Panc1 (cell line): ENCODE measurements at regions not wholly inside any gene's neighbourhood (a gene's known extent, or its start where the extent isn't known, plus 50 kb on each side); places are given as distances from the start of the nearest gene placed in this dataset.

Experiments used
- ATAC-seq: fragments of 200-7000 bp; cut with Tn5 transposase; 2 replicates; pipeline ENCODE4 v1.9.1; 2020; ENCODE audit warnings: mild to moderate bottlenecking, moderate library complexity
- BruUV-seq: library from RNA; stranded (reverse); fragments of 400-500 nt; replicated peaks from 2 replicates; lab custom pipeline; 2021; lab: Mats Ljungman, UMichigan
- CTCF ChIA-PET: fragments of 300-600 bp; sonication (Branson Sonifier 250); formaldehyde crosslinking; loops from one replicate; lab custom pipeline; 2022; ENCODE audit warnings: antibody characterized with exemption; lab: Charles Lee
- POLR2A ChIA-PET: fragments of 300-600 bp; sonication (Branson Sonifier 250); formaldehyde crosslinking; loops from one replicate; lab custom pipeline; 2022; ENCODE audit warnings: antibody characterized with exemption; lab: Charles Lee
- DNase-seq: peaks from one replicate; pipeline ENCODE4 v3.0.0-alpha.2; 2010; ENCODE audit warnings: low read depth, low spot score
- H3K27ac ChIP-seq: 2 replicates; pipeline ENCODE4 v1.5.1; 2011; ENCODE audit warnings: mild to moderate bottlenecking, low read length, inconsistent platforms
- H3K27me3 ChIP-seq: fragments of 200-500 bp; sonication (Bioruptor generic); 2 replicates; pipeline ENCODE4 v1.6.0; 2014; ENCODE audit warnings: low read length, inconsistent platforms; ENCODE audit not compliant: control insufficient read depth, insufficient read depth
- H3K36me3 ChIP-seq: fragments of 200-500 bp; sonication (Bioruptor generic); 2 replicates; pipeline ENCODE4 v1.5.1; 2014; ENCODE audit warnings: inconsistent platforms, mild to moderate bottlenecking, low read length, moderate library complexity; ENCODE audit not compliant: control insufficient read depth, insufficient read depth
- H3K4me1 ChIP-seq: 2 replicates; pipeline ENCODE4 v1.5.1; 2011; ENCODE audit warnings: inconsistent platforms, mild to moderate bottlenecking, low read length, moderate library complexity; ENCODE audit not compliant: control insufficient read depth, insufficient read depth
- H3K4me3 ChIP-seq, 2 experiments: 2 replicates each; pipeline ENCODE4 v1.5.1; 2011 to 2012; ENCODE audit warnings: low read depth in 2 of 2, low read length in 2 of 2, mild to moderate bottlenecking in 2 of 2, inconsistent platforms in 1 of 2, moderate library complexity in 1 of 2
- H3K9me3 ChIP-seq: fragments of 200-500 bp; sonication (Bioruptor generic); 2 replicates; pipeline ENCODE4 v1.5.1; 2014; ENCODE audit warnings: low read depth, mild to moderate bottlenecking, inconsistent platforms, low read length, moderate library complexity; ENCODE audit not compliant: control insufficient read depth, insufficient read depth
- POLR2AphosphoS5 ChIP-seq: IDR thresholded peaks from 2 replicates; pipeline ENCODE4 v1.6.1; 2012; ENCODE audit warnings: mild to moderate bottlenecking, low read depth, low read length, moderate library complexity
- SIN3A ChIP-seq: IDR thresholded peaks from 2 replicates; pipeline ENCODE4 v1.6.1; 2012; ENCODE audit warnings: low read depth, mild to moderate bottlenecking, low read length, moderate library complexity, borderline replicate concordance; ENCODE audit not compliant: insufficient read depth
- TCF7L2 ChIP-seq: IDR thresholded peaks from 2 replicates; pipeline ENCODE4 v1.6.1; 2011; ENCODE audit warnings: mild to moderate bottlenecking, low read depth, low read length, inconsistent platforms
- in situ Hi-C: cut with HindIII; loops from 2 replicates; pipeline ENCODE4 v1.10.0; 2016; ENCODE audit warnings: low sequenced_read_pairs, low pct_unique_long_range_greater_than_20kb
- intact Hi-C: fragments of 100-400 bp; cut with micrococcal nuclease; formaldehyde crosslinking; loops from one replicate; pipeline ENCODE4 v1.10.0; 2022; ENCODE audit not compliant: unreplicated experiment
- TF ChIP-seq, protein P1 (sequence below), 2 experiments: IDR thresholded peaks; 2 replicates each; pipeline ENCODE4 v1.6.1; 2011 to 2012; ENCODE audit warnings: low read depth in 2 of 2, control low read depth in 1 of 2, low read length in 1 of 2, mild to moderate bottlenecking in 1 of 2, moderate library complexity in 1 of 2; ENCODE audit not compliant: insufficient read depth in 1 of 2
- TF ChIP-seq, protein P2 (sequence below): fragments of 450-650 bp; IDR thresholded peaks from 2 replicates; pipeline ENCODE4 v1.5.1; 2017; ENCODE audit warnings: mild to moderate bottlenecking

- intact Hi-C loops: no loop called here
- Histone ChIP-seq H3K4me3 (no peak overlapping the region), H3K4me1 (no peaks in the 10 kb centered on the region), H3K36me3 (no peaks in the 10 kb centered on the region), H3K27ac (no peak overlapping the region), H3K9me3 (no peaks in the 10 kb centered on the region), H3K27me3 (0 out of 2 replicates have a peak, but pooled peaks cover 2% of the 10 kb centered on the region)
- ChIA-PET POLR2A (no interaction called here), CTCF (no interaction called here)
- in situ Hi-C loops: no loop called here
- DNase-seq: no peak
- ATAC-seq: no peak
- no TSS peak for BruUV-seq
- no peak for TF ChIP-seq POLR2AphosphoS5
- no peak for TF ChIP-seq TCF7L2
- no peak for TF ChIP-seq SIN3A
- TF ChIP-seq, protein P1, sequence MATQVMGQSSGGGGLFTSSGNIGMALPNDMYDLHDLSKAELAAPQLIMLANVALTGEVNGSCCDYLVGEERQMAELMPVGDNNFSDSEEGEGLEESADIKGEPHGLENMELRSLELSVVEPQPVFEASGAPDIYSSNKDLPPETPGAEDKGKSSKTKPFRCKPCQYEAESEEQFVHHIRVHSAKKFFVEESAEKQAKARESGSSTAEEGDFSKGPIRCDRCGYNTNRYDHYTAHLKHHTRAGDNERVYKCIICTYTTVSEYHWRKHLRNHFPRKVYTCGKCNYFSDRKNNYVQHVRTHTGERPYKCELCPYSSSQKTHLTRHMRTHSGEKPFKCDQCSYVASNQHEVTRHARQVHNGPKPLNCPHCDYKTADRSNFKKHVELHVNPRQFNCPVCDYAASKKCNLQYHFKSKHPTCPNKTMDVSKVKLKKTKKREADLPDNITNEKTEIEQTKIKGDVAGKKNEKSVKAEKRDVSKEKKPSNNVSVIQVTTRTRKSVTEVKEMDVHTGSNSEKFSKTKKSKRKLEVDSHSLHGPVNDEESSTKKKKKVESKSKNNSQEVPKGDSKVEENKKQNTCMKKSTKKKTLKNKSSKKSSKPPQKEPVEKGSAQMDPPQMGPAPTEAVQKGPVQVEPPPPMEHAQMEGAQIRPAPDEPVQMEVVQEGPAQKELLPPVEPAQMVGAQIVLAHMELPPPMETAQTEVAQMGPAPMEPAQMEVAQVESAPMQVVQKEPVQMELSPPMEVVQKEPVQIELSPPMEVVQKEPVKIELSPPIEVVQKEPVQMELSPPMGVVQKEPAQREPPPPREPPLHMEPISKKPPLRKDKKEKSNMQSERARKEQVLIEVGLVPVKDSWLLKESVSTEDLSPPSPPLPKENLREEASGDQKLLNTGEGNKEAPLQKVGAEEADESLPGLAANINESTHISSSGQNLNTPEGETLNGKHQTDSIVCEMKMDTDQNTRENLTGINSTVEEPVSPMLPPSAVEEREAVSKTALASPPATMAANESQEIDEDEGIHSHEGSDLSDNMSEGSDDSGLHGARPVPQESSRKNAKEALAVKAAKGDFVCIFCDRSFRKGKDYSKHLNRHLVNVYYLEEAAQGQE (IDR thresholded peaks at IDR 0.05; ENCODE audit: insufficient read depth in 1 of 2, low read depth in 2 of 2, low read length in 1 of 2): no peak
- TF ChIP-seq, protein P2, sequence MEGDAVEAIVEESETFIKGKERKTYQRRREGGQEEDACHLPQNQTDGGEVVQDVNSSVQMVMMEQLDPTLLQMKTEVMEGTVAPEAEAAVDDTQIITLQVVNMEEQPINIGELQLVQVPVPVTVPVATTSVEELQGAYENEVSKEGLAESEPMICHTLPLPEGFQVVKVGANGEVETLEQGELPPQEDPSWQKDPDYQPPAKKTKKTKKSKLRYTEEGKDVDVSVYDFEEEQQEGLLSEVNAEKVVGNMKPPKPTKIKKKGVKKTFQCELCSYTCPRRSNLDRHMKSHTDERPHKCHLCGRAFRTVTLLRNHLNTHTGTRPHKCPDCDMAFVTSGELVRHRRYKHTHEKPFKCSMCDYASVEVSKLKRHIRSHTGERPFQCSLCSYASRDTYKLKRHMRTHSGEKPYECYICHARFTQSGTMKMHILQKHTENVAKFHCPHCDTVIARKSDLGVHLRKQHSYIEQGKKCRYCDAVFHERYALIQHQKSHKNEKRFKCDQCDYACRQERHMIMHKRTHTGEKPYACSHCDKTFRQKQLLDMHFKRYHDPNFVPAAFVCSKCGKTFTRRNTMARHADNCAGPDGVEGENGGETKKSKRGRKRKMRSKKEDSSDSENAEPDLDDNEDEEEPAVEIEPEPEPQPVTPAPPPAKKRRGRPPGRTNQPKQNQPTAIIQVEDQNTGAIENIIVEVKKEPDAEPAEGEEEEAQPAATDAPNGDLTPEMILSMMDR: no peak
Observed at GRCh38 chr7:111671927-111672326, 109.6 kb upstream of the IMMP2L start.

- ATAC-seq (no peak), DNase-seq (no peak)
- H3K4me3 ChIP-seq: no peak overlapping the region
- no peaks in the 10 kb centered on the region for H3K36me3 ChIP-seq
- no peaks in the 10 kb centered on the region for H3K9me3 ChIP-seq
- BruUV-seq: no TSS peak
- no peak overlapping the region for H3K27ac ChIP-seq
- in situ Hi-C loops (no loop called here), intact Hi-C loops (no loop called here)
- CTCF ChIA-PET: no interaction called here
- H3K4me1 ChIP-seq: no peaks in the 10 kb centered on the region
- POLR2A ChIA-PET: no interaction called here
- no peak for TF ChIP-seq POLR2AphosphoS5
- no peak for TF ChIP-seq SIN3A
- TF ChIP-seq, protein P2: no peak
- no peak for TF ChIP-seq TCF7L2
- TF ChIP-seq, protein P1 (IDR thresholded peaks at IDR 0.05; ENCODE audit: insufficient read depth in 1 of 2, low read depth in 2 of 2, low read length in 1 of 2): no peak
- 0 out of 2 replicates have a peak, but pooled peaks cover 2% of the 10 kb centered on the region for H3K27me3 ChIP-seq
Observed at GRCh38 chr7:111668711-111669110, 106.4 kb upstream of the IMMP2L start.
